ENCODE measurements at regions not wholly inside any gene's neighbourhood (a gene's known extent, or its start where the extent isn't known, plus 50 kb on each side); places are given as distances from the start of the nearest gene placed in this dataset.

DNA sequence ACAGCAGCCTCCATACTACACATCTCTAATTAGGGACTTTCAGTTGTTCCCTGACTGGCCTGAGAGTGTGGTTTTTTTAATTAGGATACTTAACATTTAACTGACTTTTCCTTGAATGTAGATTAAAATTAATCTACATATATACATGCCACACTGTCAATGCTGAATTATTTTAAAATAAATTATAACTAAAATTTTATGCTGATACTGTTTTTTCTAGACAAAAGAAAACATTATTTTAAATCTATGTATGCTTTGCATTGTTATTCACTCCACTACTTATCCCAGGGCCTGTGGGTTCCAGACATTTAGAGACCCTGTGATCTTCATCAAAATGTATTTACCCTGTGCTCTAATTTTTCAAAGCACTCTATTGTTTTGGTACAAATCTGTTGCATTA lies 496.0 kb upstream of the MAP2 start:
- CTCF ChIA-PET (ENCODE audit: partially characterized antibody): interaction anchor here (1.1 kb wide), 1 partner anchor 12 kb away, joined by 3 read pairs; no protein-coding TSS in a partner anchor
- H3K23me2 ChIP-seq (ENCODE audit: low read depth, low read length): no peaks in the 10 kb centered on the region; the same call in 1 of the 2 replicates
- H2AK5ac ChIP-seq (ENCODE audit: low read depth, low read length): no peak overlapping the region
- H2BK5ac ChIP-seq (ENCODE audit: low read depth, low read length): no peak overlapping the region
- TF ChIP-seq RXRA (IDR thresholded peaks at IDR 0.05; ENCODE audit: insufficient read depth, low read depth, low read length) (no peak), SP2 (IDR thresholded peaks at IDR 0.05; ENCODE audit: low read length) (no peak), EGR1 (IDR thresholded peaks at IDR 0.05; ENCODE audit: borderline replicate concordance, low read depth, low read length) (no peak), JUND (IDR thresholded peaks at IDR 0.05; ENCODE audit: low read length) (no peak), RFX5 (IDR thresholded peaks at IDR 0.05; ENCODE audit: borderline replicate concordance, low read depth, low read length) (no peak), TEAD4 (IDR thresholded peaks at IDR 0.05; ENCODE audit: low read depth, low read length) (no peak), SP4 (IDR thresholded peaks at IDR 0.05; ENCODE audit: low read length) (no peak)
- no peak overlapping the region for H3K23ac ChIP-seq (ENCODE audit: insufficient read length)
- H3K9me3 ChIP-seq (ENCODE audit: insufficient read depth in 2 of 2, low read depth in 1 of 2, low read length in 1 of 2): no peaks in the 10 kb centered on the region; a peak in 1 of 4 replicates
- H4K5ac ChIP-seq (ENCODE audit: insufficient read length, low read depth, low read length): no peak overlapping the region
- no peak for DNase-seq (ENCODE audit: low read depth in 1 of 2, low spot score in 2 of 2)
- H4K20me1 ChIP-seq (replicated peaks in 1 of 2; ENCODE audit: control insufficient read depth in 1 of 2, insufficient read depth in 2 of 2, low read length in 2 of 2): no peaks in the 10 kb centered on the region
- FAIRE-seq: no peak
- no peak overlapping the region for H3K27ac ChIP-seq (ENCODE audit: low read depth, low read length)
- H3K4me2 ChIP-seq (ENCODE audit: insufficient read depth in 1 of 2, low read depth in 2 of 2, low read length in 2 of 2): no peak overlapping the region
- H2BK15ac ChIP-seq (ENCODE audit: low read length): no peak overlapping the region
- H2BK20ac ChIP-seq (ENCODE audit: low read length): no peak overlapping the region
- no peak overlapping the region for H2AFZ ChIP-seq (ENCODE audit: low read length)
- H3K56ac ChIP-seq (replicated peaks; ENCODE audit: insufficient read length, low read depth, low read length): no peak overlapping the region
- H2BK12ac ChIP-seq (ENCODE audit: low read depth, low read length): no peak overlapping the region
- no peak overlapping the region for H2BK120ac ChIP-seq (replicated peaks; ENCODE audit: low read depth, low read length)
- no peak overlapping the region for H4K8ac ChIP-seq (ENCODE audit: extremely low read depth, insufficient read depth, low read length)
- H3K27me3 ChIP-seq (replicated peaks in 1 of 4; ENCODE audit: control insufficient read depth in 3 of 4, extremely low read depth in 1 of 4, insufficient read depth in 3 of 4, low read length in 3 of 4): no peaks in the 10 kb centered on the region
- no peak overlapping the region for H3K4ac ChIP-seq (replicated peaks; ENCODE audit: insufficient read length, low read depth, low read length)
- H3K4me3 ChIP-seq (ENCODE audit: extremely low read depth in 1 of 4, insufficient read depth in 2 of 4, low read depth in 3 of 4, low read length in 4 of 4): no peak overlapping the region
- no peak overlapping the region for H4K91ac ChIP-seq (replicated peaks; ENCODE audit: insufficient read length, low read length)
- no peaks in the 10 kb centered on the region for H3K79me1 ChIP-seq (ENCODE audit: low read depth, low read length)
- no peaks in the 10 kb centered on the region for H3K36me3 ChIP-seq (ENCODE audit: control insufficient read depth in 2 of 4, insufficient read depth in 4 of 4, low read length in 3 of 4)
- no peaks in the 10 kb centered on the region for H3K4me1 ChIP-seq (replicated peaks in 1 of 4; ENCODE audit: control insufficient read depth in 3 of 4, insufficient read depth in 4 of 4, low read length in 3 of 4)
- no peak overlapping the region for H3K9ac ChIP-seq (replicated peaks in 1 of 4; ENCODE audit: extremely low read depth in 1 of 4, low read depth in 3 of 4, low read length in 3 of 4)
- no peak overlapping the region for H3K18ac ChIP-seq (ENCODE audit: extremely low read depth, low read length)
- POLR2A ChIA-PET (ENCODE audit: partially characterized antibody): no interaction called here
- H3K79me2 ChIP-seq (ENCODE audit: control insufficient read depth in 1 of 2, insufficient read depth in 2 of 2, low read length in 2 of 2): no peaks in the 10 kb centered on the region
- no peak overlapping the region for H3K14ac ChIP-seq (ENCODE audit: insufficient read length)
